Caco-2 (cell line): ENCODE measurements at regions not wholly inside any gene's neighbourhood (a gene's known extent, or its start where the extent isn't known, plus 50 kb on each side); places are given as distances from the start of the nearest gene placed in this dataset.

ENCODE experiments used
- BruUV-seq: library from RNA; stranded (reverse); fragments of 400-500 nt; replicated peaks from 2 replicates; lab custom pipeline; 2021; lab: Mats Ljungman, UMichigan
- CTCF ChIA-PET: fragments of 300-600 bp; sonication (Branson Sonifier 250); formaldehyde crosslinking; loops from one replicate; lab custom pipeline; 2022; ENCODE audit warnings: antibody characterized with exemption; lab: Charles Lee
- POLR2A ChIA-PET: fragments of 300-600 bp; sonication (Branson Sonifier 250); formaldehyde crosslinking; loops from one replicate; lab custom pipeline; 2022; ENCODE audit warnings: antibody characterized with exemption; lab: Charles Lee
- DNase-seq, 2 experiments: peaks; one replicate each; pipeline versions ENCODE4 v3.0.0 to v3.0.0-alpha.2; 2020 to 2022
- H3K27me3 ChIP-seq: replicated peaks from 2 replicates; pipeline ENCODE4 v1.6.0; 2011; ENCODE audit warnings: low read length; ENCODE audit not compliant: control insufficient read depth, insufficient read depth
- H3K36me3 ChIP-seq: 2 replicates; pipeline ENCODE4 v1.5.1; 2011; ENCODE audit warnings: low read length; ENCODE audit not compliant: control insufficient read depth, insufficient read depth
- H3K4me1 ChIP-seq: fragments of 250-450 bp; sonication (Bioruptor Pico); 2 replicates; pipeline ENCODE4 v1.5.1; 2020; ENCODE audit warnings: mild to moderate bottlenecking
- H3K4me3 ChIP-seq: 2 replicates; pipeline ENCODE4 v1.5.1; 2011; ENCODE audit warnings: low read depth, mild to moderate bottlenecking, control low read depth, low read length
- H3K9me3 ChIP-seq: fragments of 250-450 bp; sonication (Bioruptor Pico); 2 replicates; pipeline ENCODE4 v1.5.1; 2020; ENCODE audit warnings: mild to moderate bottlenecking, moderate library complexity
- H3K27ac Mint-ChIP-seq: one replicate; pipeline ENCODE4 v1.8.0; 2022; ENCODE audit warnings: mixed read lengths; ENCODE audit not compliant: unreplicated experiment
- H3K27me3 Mint-ChIP-seq: one replicate; pipeline ENCODE4 v1.8.0; 2022; ENCODE audit warnings: mixed read lengths; ENCODE audit not compliant: insufficient read depth, unreplicated experiment
- H3K36me3 Mint-ChIP-seq: one replicate; pipeline ENCODE4 v1.8.0; 2022; ENCODE audit warnings: mild to moderate bottlenecking, mixed read lengths; ENCODE audit not compliant: insufficient read depth, unreplicated experiment
- H3K4me1 Mint-ChIP-seq: one replicate; pipeline ENCODE4 v1.8.0; 2022; ENCODE audit warnings: low read depth, mixed read lengths; ENCODE audit not compliant: unreplicated experiment
- H3K4me3 Mint-ChIP-seq: one replicate; pipeline ENCODE4 v1.8.0; 2022; ENCODE audit warnings: mild to moderate bottlenecking, moderate library complexity, mixed read lengths; ENCODE audit not compliant: unreplicated experiment
- H3K9me3 Mint-ChIP-seq: one replicate; pipeline ENCODE4 v1.8.0; 2022; ENCODE audit warnings: mixed read lengths; ENCODE audit not compliant: unreplicated experiment
- CTCF ChIP-seq, 2 experiments: fragments of 200-600 bp in 1 of 2; IDR thresholded peaks; 1 replicate in 1 of 2; 2 replicates in 1 of 2; pipeline versions ENCODE4 v1.5.1 to v1.8.0; 2011 to 2022; ENCODE audit warnings: antibody characterized with exemption in 1 of 2, control low read depth in 1 of 2, inconsistent platforms in 1 of 2, low read depth in 1 of 2, low read length in 1 of 2, mild to moderate bottlenecking in 1 of 2, moderate library complexity in 1 of 2; ENCODE audit not compliant: insufficient read depth in 1 of 2, severe bottlenecking in 1 of 2, unreplicated experiment in 1 of 2
- intact Hi-C: fragments of 100-400 bp; cut with micrococcal nuclease; formaldehyde crosslinking; loops from one replicate; pipeline ENCODE4 v1.10.0; 2022; ENCODE audit not compliant: unreplicated experiment

GRCh38 chr3:107458871-107459270 lies 63.9 kb upstream of the BBX start:
- H3K36me3 ChIP-seq = no peaks in the 10 kb centered on the region
- no peak for DNase-seq
- TF ChIP-seq CTCF (IDR thresholded peaks at IDR 0.05; ENCODE audit: insufficient read depth in 1 of 2, low read depth in 1 of 2, low read length in 1 of 2, severe bottlenecking in 1 of 2, unreplicated experiment in 1 of 2) = no peak
- Mint-ChIP-seq H3K4me3 (no peak overlapping the region), H3K27me3 (peaks cover 7% of the 10 kb centered on the region), H3K4me1 (no peaks in the 10 kb centered on the region), H3K27ac (no peak overlapping the region), H3K36me3 (no peaks in the 10 kb centered on the region), H3K9me3 (no peaks in the 10 kb centered on the region)
- CTCF ChIA-PET = no interaction called here
- H3K4me3 ChIP-seq = no peak overlapping the region
- H3K27me3 ChIP-seq = no peaks in the 10 kb centered on the region
- H3K4me1 ChIP-seq = no peaks in the 10 kb centered on the region
- POLR2A ChIA-PET = no interaction called here
- no peaks in the 10 kb centered on the region for H3K9me3 ChIP-seq
- no TSS peak for BruUV-seq
- intact Hi-C loops = no loop called here

GRCh38 chr3:107461721-107462120 lies 61.0 kb upstream of the BBX start:
- Mint-ChIP-seq H3K36me3 (no peaks in the 10 kb centered on the region), H3K27ac (no peak overlapping the region), H3K27me3 (peaks cover 5% of the 10 kb centered on the region), H3K4me1 (no peaks in the 10 kb centered on the region), H3K9me3 (no peaks in the 10 kb centered on the region), H3K4me3 (no peak overlapping the region)
- TF ChIP-seq CTCF (IDR thresholded peaks at IDR 0.05; ENCODE audit: insufficient read depth in 1 of 2, low read depth in 1 of 2, low read length in 1 of 2, severe bottlenecking in 1 of 2, unreplicated experiment in 1 of 2) = no peak
- H3K36me3 ChIP-seq = no peaks in the 10 kb centered on the region
- H3K4me3 ChIP-seq = no peak overlapping the region
- BruUV-seq = no TSS peak
- ChIA-PET POLR2A (no interaction called here), CTCF (no interaction called here)
- no peak for DNase-seq
- H3K4me1 ChIP-seq = no peaks in the 10 kb centered on the region
- no peaks in the 10 kb centered on the region for H3K27me3 ChIP-seq
- no peaks in the 10 kb centered on the region for H3K9me3 ChIP-seq
- intact Hi-C loops = no loop called here

GRCh38 chr3:107464037-107464436 lies 58.7 kb upstream of the BBX start:
- no peak for TF ChIP-seq CTCF (IDR thresholded peaks at IDR 0.05; ENCODE audit: insufficient read depth in 1 of 2, low read depth in 1 of 2, low read length in 1 of 2, severe bottlenecking in 1 of 2, unreplicated experiment in 1 of 2)
- no peaks in the 10 kb centered on the region for H3K36me3 Mint-ChIP-seq
- no peak overlapping the region for H3K4me3 Mint-ChIP-seq
- Histone ChIP-seq H3K27me3 (no peaks in the 10 kb centered on the region), H3K4me3 (no peak overlapping the region), H3K4me1 (no peaks in the 10 kb centered on the region), H3K36me3 (no peaks in the 10 kb centered on the region), H3K9me3 (no peaks in the 10 kb centered on the region)
- no peaks in the 10 kb centered on the region for H3K4me1 Mint-ChIP-seq
- ChIA-PET POLR2A (no interaction called here), CTCF (no interaction called here)
- intact Hi-C loops = no loop called here
- no peaks in the 10 kb centered on the region for H3K9me3 Mint-ChIP-seq
- H3K27me3 Mint-ChIP-seq = peaks cover 4% of the 10 kb centered on the region
- no peak for DNase-seq
- no peak overlapping the region for H3K27ac Mint-ChIP-seq
- no TSS peak for BruUV-seq
